Neutrophil (primary cell): ENCODE measurements at regions not wholly inside any gene's neighbourhood (a gene's known extent, or its start where the extent isn't known, plus 50 kb on each side); places are given as distances from the start of the nearest gene placed in this dataset.
"Not testable (repeated sequence)": the region's sequence is repeated elsewhere in the genome, so short reads cannot be mapped to it uniquely, and the experiment has no call there.

Experiments
- H3K27ac ChIP-seq: fragments of 200-600 bp; sonication (generic); 2 replicates; pipeline ENCODE4 v1.5.1; 2016; ENCODE audit warnings: mild to moderate bottlenecking, moderate library complexity
- H3K27me3 ChIP-seq: fragments of 200-600 bp; sonication (generic); 2 replicates; pipeline ENCODE4 v1.6.0; 2016; ENCODE audit warnings: mild to moderate bottlenecking
- H3K36me3 ChIP-seq: fragments of 200-600 bp; sonication (generic); 2 replicates; pipeline ENCODE4 v1.5.1; 2017
- H3K4me1 ChIP-seq, 2 experiments: fragments of 200-600 bp in 1 of 2; sonication (generic) in 1 of 2; 1 replicate in 1 of 2; 2 replicates in 1 of 2; pipeline versions ENCODE4 v1.5.1 to v1.6.1; 2013 to 2016; ENCODE audit warnings: low read depth in 1 of 2, low read length in 1 of 2, mild to moderate bottlenecking in 1 of 2, moderate library complexity in 1 of 2; ENCODE audit not compliant: control insufficient read depth in 1 of 2, insufficient read depth in 1 of 2
- H3K4me3 ChIP-seq, 2 experiments: fragments of 200-600 bp in 1 of 2; sonication (generic) in 1 of 2; 1 replicate in 1 of 2; 2 replicates in 1 of 2; pipeline ENCODE4 v1.5.1; 2013 to 2016; ENCODE audit warnings: low read depth in 1 of 2, low read length in 1 of 2, mild to moderate bottlenecking in 1 of 2, moderate library complexity in 1 of 2
- H3K9me3 ChIP-seq: fragments of 200-600 bp; sonication (generic); 2 replicates; pipeline ENCODE4 v1.5.1; 2016

- not testable (repeated sequence) for H3K4me3 ChIP-seq, H3K27me3 ChIP-seq, H3K36me3 ChIP-seq, H3K9me3 ChIP-seq, H3K4me1 ChIP-seq, H3K27ac ChIP-seq
Observed at GRCh38 chr12:8282181-8282580, 54.8 kb upstream of the FAM90A1 start.

- H3K9me3 ChIP-seq, H3K27me3 ChIP-seq, H3K4me1 ChIP-seq, H3K36me3 ChIP-seq, H3K27ac ChIP-seq, H3K4me3 ChIP-seq: not testable (repeated sequence)
Observed at GRCh38 chr12:8285681-8286080, 58.3 kb upstream of the FAM90A1 start.

GRCh38 chr12:8291764-8292163 is 64.3 kb upstream of the FAM90A1 start:
- not testable (repeated sequence) for H3K9me3 ChIP-seq, H3K27me3 ChIP-seq, H3K27ac ChIP-seq, H3K36me3 ChIP-seq, H3K4me1 ChIP-seq, H3K4me3 ChIP-seq

GRCh38 chr12:8294662-8295061 is 67.2 kb upstream of the FAM90A1 start:
- H3K4me3 ChIP-seq, H3K4me1 ChIP-seq, H3K9me3 ChIP-seq, H3K36me3 ChIP-seq, H3K27ac ChIP-seq, H3K27me3 ChIP-seq: not testable (repeated sequence)

GRCh38 chr12:8308611-8309010 is 81.2 kb upstream of the FAM90A1 start:
- H3K36me3 ChIP-seq, H3K4me1 ChIP-seq, H3K27me3 ChIP-seq, H3K4me3 ChIP-seq, H3K9me3 ChIP-seq, H3K27ac ChIP-seq: not testable (repeated sequence)

- H3K4me1 ChIP-seq, H3K27me3 ChIP-seq, H3K9me3 ChIP-seq, H3K36me3 ChIP-seq, H3K4me3 ChIP-seq, H3K27ac ChIP-seq: not testable (repeated sequence)
Observed at GRCh38 chr12:8315997-8316396, 88.6 kb upstream of the FAM90A1 start.

- not testable (repeated sequence) for H3K27me3 ChIP-seq, H3K4me3 ChIP-seq, H3K27ac ChIP-seq, H3K9me3 ChIP-seq, H3K4me1 ChIP-seq, H3K36me3 ChIP-seq
Observed at GRCh38 chr12:8317675-8318074, 90.3 kb upstream of the FAM90A1 start.

GRCh38 chr12:8320251-8320730 is 92.9 kb upstream of the FAM90A1 start:
- H3K36me3 ChIP-seq, H3K4me1 ChIP-seq, H3K27ac ChIP-seq, H3K4me3 ChIP-seq, H3K27me3 ChIP-seq, H3K9me3 ChIP-seq: not testable (repeated sequence)

GRCh38 chr12:8320791-8321370 is 93.5 kb upstream of the FAM90A1 start:
- H3K27me3 ChIP-seq, H3K4me3 ChIP-seq, H3K9me3 ChIP-seq, H3K4me1 ChIP-seq, H3K36me3 ChIP-seq, H3K27ac ChIP-seq: not testable (repeated sequence)

GRCh38 chr12:8325145-8325839 is 97.9 kb upstream of the FAM90A1 start:
- not testable (repeated sequence) for H3K4me3 ChIP-seq, H3K27ac ChIP-seq, H3K27me3 ChIP-seq, H3K4me1 ChIP-seq, H3K36me3 ChIP-seq, H3K9me3 ChIP-seq

GRCh38 chr12:8328835-8329234 is 101.4 kb upstream of the FAM90A1 start:
- not testable (repeated sequence) for H3K27ac ChIP-seq, H3K27me3 ChIP-seq, H3K36me3 ChIP-seq, H3K4me1 ChIP-seq, H3K4me3 ChIP-seq, H3K9me3 ChIP-seq

GRCh38 chr12:8332373-8332772 is 105.0 kb upstream of the FAM90A1 start:
- H3K4me1 ChIP-seq, H3K9me3 ChIP-seq, H3K4me3 ChIP-seq, H3K27ac ChIP-seq, H3K36me3 ChIP-seq, H3K27me3 ChIP-seq: not testable (repeated sequence)

GRCh38 chr12:8351073-8351472 is 104.7 kb upstream of the CLEC6A start:
- not testable (repeated sequence) for H3K27ac ChIP-seq, H3K9me3 ChIP-seq, H3K36me3 ChIP-seq, H3K27me3 ChIP-seq, H3K4me1 ChIP-seq, H3K4me3 ChIP-seq

- not testable (repeated sequence) for H3K4me1 ChIP-seq, H3K36me3 ChIP-seq, H3K27me3 ChIP-seq, H3K27ac ChIP-seq, H3K4me3 ChIP-seq, H3K9me3 ChIP-seq
Observed at GRCh38 chr12:8354741-8355140, 101.0 kb upstream of the CLEC6A start.
